Esophagus squamous epithelium (tissue), 4 donors: ENCODE measurements at regions not wholly inside any gene's neighbourhood (a gene's known extent, or its start where the extent isn't known, plus 50 kb on each side); places are given as distances from the start of the nearest gene placed in this dataset.

Source experiments
- POLR2A ChIP-seq, 4 donors: fragments of 450-650 bp; IDR thresholded peaks; one replicate each; pipeline ENCODE4 v1.6.1; 2017; ENCODE audit warnings: antibody characterized with exemption in 4 of 4, mild to moderate bottlenecking in 4 of 4, moderate library complexity in 3 of 4
- TF ChIP-seq, protein P1 (sequence below), 6 experiments: fragments of 450-650 bp in 4 of 6; fragments of 200-600 bp in 2 of 6; sonication (generic) in 2 of 6; IDR thresholded peaks; one replicate each; pipeline ENCODE4 v1.5.1; 2016 to 2019; ENCODE audit warnings: antibody characterized with exemption in 6 of 6, mild to moderate bottlenecking in 4 of 6, moderate library complexity in 4 of 6

DNA sequence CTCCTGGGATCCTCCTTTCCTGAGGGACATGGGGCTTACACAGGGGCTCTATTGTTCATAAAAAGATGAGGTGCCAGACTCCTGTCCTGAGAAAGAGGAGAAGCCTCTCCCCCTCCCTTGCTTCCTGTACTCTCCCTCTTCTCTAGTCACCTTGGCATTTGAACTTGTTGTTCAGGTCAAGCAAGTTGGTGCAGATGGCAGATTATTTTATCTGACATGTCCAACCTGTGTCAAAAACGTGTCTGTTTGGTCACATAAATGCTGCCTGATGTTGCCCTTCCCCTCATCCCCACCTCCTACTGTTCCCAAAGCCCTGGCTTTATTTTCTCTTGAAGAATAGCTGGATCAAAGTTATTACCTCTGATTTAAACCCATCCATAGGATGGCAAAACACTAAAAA, 154.8 kb downstream of the TMX1 start:
- no peak for TF ChIP-seq POLR2A (IDR thresholded peaks at IDR 0.05)
- TF ChIP-seq, protein P1, sequence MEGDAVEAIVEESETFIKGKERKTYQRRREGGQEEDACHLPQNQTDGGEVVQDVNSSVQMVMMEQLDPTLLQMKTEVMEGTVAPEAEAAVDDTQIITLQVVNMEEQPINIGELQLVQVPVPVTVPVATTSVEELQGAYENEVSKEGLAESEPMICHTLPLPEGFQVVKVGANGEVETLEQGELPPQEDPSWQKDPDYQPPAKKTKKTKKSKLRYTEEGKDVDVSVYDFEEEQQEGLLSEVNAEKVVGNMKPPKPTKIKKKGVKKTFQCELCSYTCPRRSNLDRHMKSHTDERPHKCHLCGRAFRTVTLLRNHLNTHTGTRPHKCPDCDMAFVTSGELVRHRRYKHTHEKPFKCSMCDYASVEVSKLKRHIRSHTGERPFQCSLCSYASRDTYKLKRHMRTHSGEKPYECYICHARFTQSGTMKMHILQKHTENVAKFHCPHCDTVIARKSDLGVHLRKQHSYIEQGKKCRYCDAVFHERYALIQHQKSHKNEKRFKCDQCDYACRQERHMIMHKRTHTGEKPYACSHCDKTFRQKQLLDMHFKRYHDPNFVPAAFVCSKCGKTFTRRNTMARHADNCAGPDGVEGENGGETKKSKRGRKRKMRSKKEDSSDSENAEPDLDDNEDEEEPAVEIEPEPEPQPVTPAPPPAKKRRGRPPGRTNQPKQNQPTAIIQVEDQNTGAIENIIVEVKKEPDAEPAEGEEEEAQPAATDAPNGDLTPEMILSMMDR (IDR thresholded peaks at IDR 0.05) = no peak
